ENCODE measurements at regions not wholly inside any gene's neighbourhood (a gene's known extent, or its start where the extent isn't known, plus 50 kb on each side); places are given as distances from the start of the nearest gene placed in this dataset.

GRCh38 chr13:82803341-82803740 lies 1078.9 kb downstream of the SLITRK1 start:
- no peak for DNase-seq (ENCODE audit: extremely low spot score)
- Histone ChIP-seq H3K4me3 (ENCODE audit: low read depth, low read length) (no peak overlapping the region), H3K36me3 (ENCODE audit: insufficient read depth) (no peaks in the 10 kb centered on the region), H3K27ac (ENCODE audit: low read depth) (no peak overlapping the region), H3K4me1 (ENCODE audit: insufficient read depth) (no peaks in the 10 kb centered on the region)
- 92% methylated on average over 1 of the region's 1 CpG for WGBS

DNA sequence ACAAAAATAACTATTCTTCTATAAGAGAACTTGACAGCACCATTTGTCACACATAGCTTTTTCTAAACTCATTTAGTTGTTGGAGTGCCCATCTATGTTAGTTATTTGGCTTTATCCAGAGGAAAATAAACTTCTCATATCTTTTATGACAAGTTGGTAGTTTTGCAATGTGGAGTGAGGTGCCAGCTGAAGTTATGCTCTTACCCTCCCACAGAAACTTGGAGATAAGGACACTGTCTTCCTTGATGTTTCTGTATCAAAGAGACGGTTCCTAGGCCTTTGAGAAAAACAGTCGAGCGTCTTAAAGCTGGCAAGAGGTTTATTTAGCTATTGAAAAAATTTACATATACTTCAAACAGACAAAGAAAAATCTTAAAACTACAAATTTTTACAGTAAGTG lies 1079.7 kb downstream of the SLITRK1 start:
- 64% methylated on average over 3 of the region's 3 CpGs for WGBS
- no peak overlapping the region for H3K4me3 ChIP-seq (ENCODE audit: low read depth, low read length)
- no peak overlapping the region for H3K27ac ChIP-seq (ENCODE audit: low read depth)
- no peaks in the 10 kb centered on the region for H3K4me1 ChIP-seq (ENCODE audit: insufficient read depth)
- H3K36me3 ChIP-seq (ENCODE audit: insufficient read depth), result no peaks in the 10 kb centered on the region
- DNase-seq (ENCODE audit: extremely low spot score), result no peak

GRCh38 chr13:82800391-82800790 lies 1081.9 kb downstream of the SLITRK1 start:
- no peak overlapping the region for H3K27ac ChIP-seq (ENCODE audit: low read depth)
- no peaks in the 10 kb centered on the region for H3K4me1 ChIP-seq (ENCODE audit: insufficient read depth)
- no peak overlapping the region for H3K4me3 ChIP-seq (ENCODE audit: low read depth, low read length)
- no peak for DNase-seq (ENCODE audit: extremely low spot score)
- 77% methylated on average over 2 of the region's 2 CpGs for WGBS
- no peaks in the 10 kb centered on the region for H3K36me3 ChIP-seq (ENCODE audit: insufficient read depth)

DNA sequence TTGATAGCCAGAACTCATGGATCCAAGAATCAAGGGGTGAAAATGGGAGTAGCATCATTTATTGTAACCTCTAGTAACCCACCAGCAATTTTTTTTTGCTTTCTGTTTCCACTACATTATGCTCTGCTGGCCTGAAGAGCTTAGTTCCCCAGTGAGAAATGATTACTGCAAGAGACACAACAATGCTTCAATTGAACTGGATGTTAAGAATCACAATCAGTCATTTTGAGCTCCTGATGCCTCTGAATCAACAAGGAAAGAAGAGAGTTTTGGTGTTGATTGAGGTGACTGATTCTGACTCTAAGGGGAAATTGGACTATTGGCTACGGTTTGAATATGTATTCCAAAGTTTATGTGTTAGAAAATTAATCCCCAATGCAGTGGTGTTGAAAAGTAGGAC lies 1084.4 kb downstream of the SLITRK1 start:
- no peak overlapping the region for H3K27ac ChIP-seq (ENCODE audit: low read depth)
- H3K4me1 ChIP-seq (ENCODE audit: insufficient read depth), result no peaks in the 10 kb centered on the region
- DNase-seq (ENCODE audit: extremely low spot score), result no peak
- H3K4me3 ChIP-seq (ENCODE audit: low read depth, low read length), result no peak overlapping the region
- 56% methylated on average over 1 of the region's 1 CpG for WGBS
- no peaks in the 10 kb centered on the region for H3K36me3 ChIP-seq (ENCODE audit: insufficient read depth)

DNA sequence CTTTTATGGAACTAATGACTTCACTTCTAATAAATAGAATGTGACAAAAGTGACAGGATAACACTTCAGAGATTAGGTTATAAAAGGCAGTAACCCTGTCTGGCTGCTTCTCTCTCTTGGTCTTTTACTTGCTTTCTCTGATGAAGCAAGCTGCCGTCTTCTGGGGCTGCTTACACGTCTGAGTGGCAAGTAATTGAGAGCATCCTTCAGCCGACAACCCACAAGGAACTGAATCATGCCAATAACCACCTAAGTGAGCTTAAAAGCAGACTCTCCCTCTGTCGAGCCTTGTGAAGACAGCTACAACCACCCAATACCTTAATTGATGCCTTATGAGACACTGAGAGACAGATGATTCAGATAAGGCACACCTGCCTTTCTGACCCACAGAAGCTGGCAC lies 1091.2 kb downstream of the SLITRK1 start:
- Histone ChIP-seq H3K27ac (ENCODE audit: low read depth) (no peak overlapping the region), H3K4me3 (ENCODE audit: low read depth, low read length) (no peak overlapping the region), H3K4me1 (ENCODE audit: insufficient read depth) (no peaks in the 10 kb centered on the region), H3K36me3 (ENCODE audit: insufficient read depth) (no peaks in the 10 kb centered on the region)
- whole genome bisulfite sequencing, result 22% methylated on average over 4 of the region's 4 CpGs
- no peak for DNase-seq (ENCODE audit: extremely low spot score)

GRCh38 chr13:82772816-82773215 lies 1109.5 kb downstream of the SLITRK1 start:
- H3K4me1 ChIP-seq (ENCODE audit: insufficient read depth), result no peaks in the 10 kb centered on the region
- no peak overlapping the region for H3K4me3 ChIP-seq (ENCODE audit: low read depth, low read length)
- no peak overlapping the region for H3K27ac ChIP-seq (ENCODE audit: low read depth)
- H3K36me3 ChIP-seq (ENCODE audit: insufficient read depth), result no peaks in the 10 kb centered on the region
- WGBS, result 44% methylated on average over 3 of the region's 3 CpGs
- peak; percentile 13 for DNase-seq (ENCODE audit: extremely low spot score)

GRCh38 chr13:82766732-82767321 lies 1115.4 kb downstream of the SLITRK1 start:
- DNase-seq (ENCODE audit: extremely low spot score), result no peak
- Histone ChIP-seq H3K27ac (ENCODE audit: low read depth) (no peak overlapping the region), H3K36me3 (ENCODE audit: insufficient read depth) (no peaks in the 10 kb centered on the region), H3K4me1 (ENCODE audit: insufficient read depth) (no peaks in the 10 kb centered on the region), H3K4me3 (ENCODE audit: low read depth, low read length) (no peak overlapping the region)
- WGBS, result 83% methylated on average over 4 of the region's 4 CpGs

DNA sequence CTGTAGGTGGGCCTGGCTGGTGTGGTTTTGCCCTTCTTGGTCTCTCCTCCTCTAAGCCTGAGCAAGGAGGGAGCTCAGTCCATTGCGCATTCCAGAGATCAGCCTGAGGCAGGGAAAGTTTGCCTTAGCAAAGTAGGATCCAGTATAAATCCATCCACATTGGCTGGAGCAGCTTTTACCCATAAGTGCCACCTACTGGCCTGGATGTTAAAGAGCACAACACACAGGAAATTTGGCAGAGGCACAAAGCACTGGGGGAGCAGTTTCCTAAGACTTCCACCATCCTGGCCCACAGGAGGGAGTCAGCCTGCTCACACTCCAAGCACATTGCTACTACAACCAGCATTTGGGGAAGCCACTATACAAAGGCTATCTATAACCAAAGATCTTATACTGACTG lies 1124.2 kb downstream of the SLITRK1 start:
- Histone ChIP-seq H3K27ac (ENCODE audit: low read depth) (no peak overlapping the region), H3K4me3 (ENCODE audit: low read depth, low read length) (no peak overlapping the region), H3K4me1 (ENCODE audit: insufficient read depth) (no peaks in the 10 kb centered on the region), H3K36me3 (ENCODE audit: insufficient read depth) (no peaks in the 10 kb centered on the region)
- 94% methylated on average over 1 of the region's 1 CpG for WGBS
- DNase-seq (ENCODE audit: extremely low spot score), result no peak

DNA sequence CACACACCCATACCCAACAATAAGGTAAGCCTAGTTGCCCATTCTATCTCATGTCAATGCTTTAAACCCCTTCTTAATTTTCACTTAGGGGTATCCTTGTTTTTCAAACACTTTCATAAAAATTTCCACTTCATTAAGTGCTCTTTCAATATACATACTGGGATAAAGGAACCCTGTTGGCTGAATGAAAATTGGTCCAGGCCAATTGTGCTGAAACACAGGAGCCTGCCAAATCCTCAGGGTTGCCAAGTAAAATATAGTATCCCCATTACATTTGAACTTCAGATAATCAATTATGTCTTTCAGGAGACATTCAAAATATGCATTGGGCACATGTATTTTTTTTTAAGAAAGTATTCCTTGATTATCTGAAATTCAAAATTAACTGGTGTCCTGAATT lies 1131.1 kb downstream of the SLITRK1 start:
- Histone ChIP-seq H3K4me3 (ENCODE audit: low read depth, low read length) (no peak overlapping the region), H3K36me3 (ENCODE audit: insufficient read depth) (no peaks in the 10 kb centered on the region), H3K4me1 (ENCODE audit: insufficient read depth) (no peaks in the 10 kb centered on the region), H3K27ac (ENCODE audit: low read depth) (no peak overlapping the region)
- DNase-seq (ENCODE audit: extremely low spot score), result no peak

DNA sequence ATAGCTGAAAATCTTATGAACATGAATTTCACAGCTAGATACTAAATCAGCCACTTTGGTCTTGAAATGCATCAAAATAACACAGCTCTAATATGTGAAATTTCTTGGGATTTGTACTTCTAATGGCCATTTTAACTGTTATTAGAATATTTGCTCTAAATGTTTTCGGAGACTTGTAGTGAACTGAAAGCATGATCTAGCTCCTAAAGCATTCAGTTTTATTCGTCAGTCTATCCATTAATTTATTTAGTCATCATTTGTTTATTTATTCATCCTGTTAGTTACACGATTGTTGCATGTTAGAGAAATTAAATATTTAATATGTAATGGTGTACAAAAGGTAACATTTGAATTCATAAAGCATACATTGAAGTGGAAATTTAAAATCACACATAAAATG lies 1132.7 kb downstream of the SLITRK1 start:
- H3K36me3 ChIP-seq (ENCODE audit: insufficient read depth), result no peaks in the 10 kb centered on the region
- H3K27ac ChIP-seq (ENCODE audit: low read depth), result no peak overlapping the region
- 78% methylated on average over 3 of the region's 3 CpGs for WGBS
- H3K4me3 ChIP-seq (ENCODE audit: low read depth, low read length), result no peak overlapping the region
- DNase-seq (ENCODE audit: extremely low spot score), result no peak
- no peaks in the 10 kb centered on the region for H3K4me1 ChIP-seq (ENCODE audit: insufficient read depth)

DNA sequence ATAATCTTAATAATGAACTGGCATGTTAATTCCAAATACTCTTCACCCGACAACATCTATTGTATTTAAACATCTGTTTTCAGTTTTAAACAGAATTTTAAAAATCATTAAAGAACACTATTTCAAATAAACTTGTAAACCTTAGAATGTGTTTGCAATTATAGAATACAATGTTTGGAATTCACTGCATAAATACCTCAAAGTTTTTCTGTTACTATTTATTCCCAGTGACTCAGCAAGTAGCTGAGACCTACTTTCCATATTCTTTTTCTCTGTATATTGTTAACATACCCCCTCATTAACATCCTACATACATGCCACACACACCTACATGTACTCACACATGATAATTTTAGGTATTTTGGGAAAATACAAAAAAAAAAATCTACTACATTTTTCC lies 1134.3 kb downstream of the SLITRK1 start:
- Histone ChIP-seq H3K36me3 (ENCODE audit: insufficient read depth) (no peaks in the 10 kb centered on the region), H3K27ac (ENCODE audit: low read depth) (no peak overlapping the region), H3K4me3 (ENCODE audit: low read depth, low read length) (no peak overlapping the region), H3K4me1 (ENCODE audit: insufficient read depth) (no peaks in the 10 kb centered on the region)
- WGBS, result 47% methylated on average over 1 of the region's 1 CpG
- no peak for DNase-seq (ENCODE audit: extremely low spot score)

DNA sequence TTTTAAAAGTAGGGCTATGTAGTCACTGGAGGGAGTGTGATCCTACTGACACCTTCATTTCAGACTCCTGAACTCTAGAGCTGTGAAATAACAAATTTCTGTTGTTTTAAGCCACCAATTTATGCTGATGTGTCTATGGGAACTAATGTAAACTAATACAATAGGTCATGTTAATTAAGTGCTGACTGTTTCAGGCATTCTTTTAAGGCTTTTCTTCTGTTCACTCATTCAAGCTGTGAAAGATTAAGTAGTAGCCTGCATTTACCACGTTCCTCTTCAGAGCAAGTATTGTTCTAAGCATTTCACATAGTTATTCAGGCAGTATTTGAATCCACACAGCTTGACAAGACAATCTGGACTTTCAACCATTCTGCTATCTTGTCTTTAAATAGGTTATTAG lies 1135.0 kb downstream of the SLITRK1 start:
- no peak for DNase-seq (ENCODE audit: extremely low spot score)
- Histone ChIP-seq H3K4me1 (ENCODE audit: insufficient read depth) (no peaks in the 10 kb centered on the region), H3K36me3 (ENCODE audit: insufficient read depth) (no peaks in the 10 kb centered on the region), H3K4me3 (ENCODE audit: low read depth, low read length) (no peak overlapping the region), H3K27ac (ENCODE audit: low read depth) (no peak overlapping the region)
- WGBS, result 49% methylated on average over 1 of the region's 1 CpG

GRCh38 chr13:82740442-82740841 lies 1141.8 kb downstream of the SLITRK1 start:
- no peak overlapping the region for H3K27ac ChIP-seq (ENCODE audit: low read depth)
- no peak for DNase-seq (ENCODE audit: extremely low spot score)
- no peaks in the 10 kb centered on the region for H3K4me1 ChIP-seq (ENCODE audit: insufficient read depth)
- 93% methylated on average over 4 of the region's 4 CpGs for WGBS
- no peak overlapping the region for H3K4me3 ChIP-seq (ENCODE audit: low read depth, low read length)
- H3K36me3 ChIP-seq (ENCODE audit: insufficient read depth), result no peaks in the 10 kb centered on the region

DNA sequence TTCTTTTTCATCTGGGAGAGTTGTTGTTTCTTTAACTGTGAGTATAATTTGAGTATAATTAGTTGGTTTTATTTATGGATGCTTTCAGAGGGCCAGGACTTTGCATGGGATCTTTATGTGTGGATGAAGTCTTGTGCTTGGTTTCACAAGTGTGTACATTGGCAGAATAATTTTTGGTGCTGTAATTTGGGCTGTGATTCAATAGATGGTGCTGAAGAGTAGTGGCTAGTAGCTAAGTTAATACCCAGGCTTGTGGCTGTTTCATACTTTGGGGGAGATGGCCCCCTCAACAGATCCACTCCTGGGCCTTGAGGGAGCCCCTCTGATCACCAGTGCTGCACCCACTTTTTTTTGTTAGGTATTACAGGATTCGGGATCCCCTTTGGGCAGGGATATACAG lies 1142.4 kb downstream of the SLITRK1 start:
- Histone ChIP-seq H3K36me3 (ENCODE audit: insufficient read depth) (no peaks in the 10 kb centered on the region), H3K27ac (ENCODE audit: low read depth) (no peak overlapping the region), H3K4me3 (ENCODE audit: low read depth, low read length) (no peak overlapping the region), H3K4me1 (ENCODE audit: insufficient read depth) (no peaks in the 10 kb centered on the region)
- WGBS, result 93% methylated on average over 1 of the region's 1 CpG
- no peak for DNase-seq (ENCODE audit: extremely low spot score)

- Histone ChIP-seq H3K4me1 (ENCODE audit: insufficient read depth) (no peaks in the 10 kb centered on the region), H3K36me3 (ENCODE audit: insufficient read depth) (no peaks in the 10 kb centered on the region), H3K4me3 (ENCODE audit: low read depth, low read length) (no peak overlapping the region), H3K27ac (ENCODE audit: low read depth) (no peak overlapping the region)
- 55% methylated on average over 1 of the region's 1 CpG for WGBS
- DNase-seq (ENCODE audit: extremely low spot score), result no peak
Observed at GRCh38 chr13:82729401-82729800, 1152.9 kb downstream of the SLITRK1 start.
